ENCODE measurements at regions not wholly inside any gene's neighbourhood (a gene's known extent, or its start where the extent isn't known, plus 50 kb on each side); places are given as distances from the start of the nearest gene placed in this dataset.

GRCh38 chr7:115799430-115799829, 231.1 kb downstream of the TFEC start:
- Histone ChIP-seq H3K9me3 (ENCODE audit: insufficient read depth in 2 of 2, low read depth in 1 of 2, low read length in 1 of 2) (no peaks in the 10 kb centered on the region), H3K4me2 (ENCODE audit: insufficient read depth in 1 of 2, low read depth in 2 of 2, low read length in 2 of 2) (no peak overlapping the region), H2AK5ac (ENCODE audit: low read depth, low read length) (no peak overlapping the region), H4K8ac (ENCODE audit: extremely low read depth, insufficient read depth, low read length) (no peak overlapping the region), H3K79me2 (ENCODE audit: control insufficient read depth in 1 of 2, insufficient read depth in 2 of 2, low read length in 2 of 2) (no peaks in the 10 kb centered on the region), H2BK5ac (ENCODE audit: low read depth, low read length) (no peak overlapping the region), H2AFZ (ENCODE audit: low read length) (no peak overlapping the region), H4K20me1 (replicated peaks in 1 of 2; ENCODE audit: control insufficient read depth in 1 of 2, insufficient read depth in 2 of 2, low read length in 2 of 2) (no peaks in the 10 kb centered on the region), H2BK12ac (ENCODE audit: low read depth, low read length) (no peak overlapping the region), H2BK20ac (ENCODE audit: low read length) (no peak overlapping the region), H3K4ac (replicated peaks; ENCODE audit: insufficient read length, low read depth, low read length) (no peak overlapping the region), H3K9ac (replicated peaks in 1 of 4; ENCODE audit: extremely low read depth in 1 of 4, low read depth in 3 of 4, low read length in 3 of 4) (no peak overlapping the region), H2BK15ac (ENCODE audit: low read length) (no peak overlapping the region), H3K23me2 (ENCODE audit: low read depth, low read length) (peaks cover 1% of the 10 kb centered on the region; the same call in 1 of the 2 replicates), H3K79me1 (ENCODE audit: low read depth, low read length) (no peaks in the 10 kb centered on the region), H3K4me3 (ENCODE audit: extremely low read depth in 1 of 4, insufficient read depth in 2 of 4, low read depth in 3 of 4, low read length in 4 of 4) (no peak overlapping the region), H3K27me3 (replicated peaks in 1 of 4; ENCODE audit: control insufficient read depth in 3 of 4, extremely low read depth in 1 of 4, insufficient read depth in 3 of 4, low read length in 3 of 4) (no peaks in the 10 kb centered on the region), H3K36me3 (ENCODE audit: control insufficient read depth in 2 of 4, insufficient read depth in 4 of 4, low read length in 3 of 4) (no peaks in the 10 kb centered on the region), H4K5ac (ENCODE audit: insufficient read length, low read depth, low read length) (no peak overlapping the region), H3K18ac (ENCODE audit: extremely low read depth, low read length) (no peak overlapping the region), H4K91ac (replicated peaks; ENCODE audit: insufficient read length, low read length) (no peak overlapping the region), H3K27ac (ENCODE audit: low read depth, low read length) (no peak overlapping the region), H3K56ac (replicated peaks; ENCODE audit: insufficient read length, low read depth, low read length) (no peak overlapping the region), H2BK120ac (replicated peaks; ENCODE audit: low read depth, low read length) (no peak overlapping the region), H3K23ac (ENCODE audit: insufficient read length) (no peak overlapping the region), H3K14ac (ENCODE audit: insufficient read length) (no peak overlapping the region), H3K4me1 (replicated peaks in 1 of 4; ENCODE audit: control insufficient read depth in 3 of 4, insufficient read depth in 4 of 4, low read length in 3 of 4) (no peaks in the 10 kb centered on the region; a peak in 1 of 7 replicates)
- FAIRE-seq = no peak
- TF ChIP-seq HDAC6 (IDR thresholded peaks at IDR 0.05; ENCODE audit: low read depth, low read length) (no peak), CTBP2 (IDR thresholded peaks at IDR 0.05; ENCODE audit: borderline replicate concordance, insufficient read depth, insufficient read length, low read length) (no peak), CEBPB (IDR thresholded peaks at IDR 0.05; ENCODE audit: low read depth, low read length) (no peak)
- POLR2A ChIA-PET (ENCODE audit: partially characterized antibody) = no interaction called here
- DNase-seq (ENCODE audit: low read depth in 1 of 2, low spot score in 2 of 2) = no peak
- WGBS, 2 experiments (ENCODE audit: extremely low coverage in 1 of 2, insufficient coverage in 1 of 2, insufficient read length in 1 of 2, insufficient replicate concordance in 2 of 2, low coverage in 1 of 2, low lambda C conversion rate in 2 of 2, missing lambda C conversion rate in 1 of 2) = 90% methylated on average over 2 of the region's 2 CpGs; no CpG with 5 or more reads in 1 of the 2 experiments
- CTCF ChIA-PET (ENCODE audit: partially characterized antibody) = no interaction called here
